ENCODE measurements at regions not wholly inside any gene's neighbourhood (a gene's known extent, or its start where the extent isn't known, plus 50 kb on each side); places are given as distances from the start of the nearest gene placed in this dataset.

- TF ChIP-seq TAF1 (IDR thresholded peaks at IDR 0.05; ENCODE audit: borderline replicate concordance, low read depth, low read length) (no peak), POLR2A (IDR thresholded peaks at IDR 0.05; ENCODE audit: low read depth, low read length) (no peak)
Observed at GRCh38 chr3:18683900-18684299, 258.8 kb upstream of the SATB1 start.

Measured in GM12892 (cell line).